ENCODE measurements at regions not wholly inside any gene's neighbourhood (a gene's known extent, or its start where the extent isn't known, plus 50 kb on each side); places are given as distances from the start of the nearest gene placed in this dataset.
"Not testable (repeated sequence)": the region's sequence is repeated elsewhere in the genome, so short reads cannot be mapped to it uniquely, and the experiment has no call there.

DNA sequence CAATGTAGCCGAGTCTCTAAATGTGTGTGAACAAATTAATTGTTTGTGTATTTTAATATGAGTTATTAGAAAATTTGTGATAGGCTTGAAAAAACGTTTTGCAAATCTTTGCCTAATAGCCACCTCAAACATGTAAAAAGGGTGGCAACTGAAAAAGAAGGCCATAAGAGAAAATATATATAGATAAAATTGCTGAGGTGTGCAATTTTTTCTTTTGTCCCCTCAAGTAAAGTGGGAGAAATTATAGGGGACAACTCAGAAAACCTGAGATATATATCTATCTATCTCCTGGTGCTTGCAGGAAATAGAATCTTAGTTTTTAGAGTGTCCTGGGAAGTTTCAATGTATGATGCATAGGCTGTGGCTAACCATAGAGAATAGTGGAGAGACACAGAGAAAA lies 201.4 kb upstream of the LRP1B start:
- DNase-seq: no peak

DNA sequence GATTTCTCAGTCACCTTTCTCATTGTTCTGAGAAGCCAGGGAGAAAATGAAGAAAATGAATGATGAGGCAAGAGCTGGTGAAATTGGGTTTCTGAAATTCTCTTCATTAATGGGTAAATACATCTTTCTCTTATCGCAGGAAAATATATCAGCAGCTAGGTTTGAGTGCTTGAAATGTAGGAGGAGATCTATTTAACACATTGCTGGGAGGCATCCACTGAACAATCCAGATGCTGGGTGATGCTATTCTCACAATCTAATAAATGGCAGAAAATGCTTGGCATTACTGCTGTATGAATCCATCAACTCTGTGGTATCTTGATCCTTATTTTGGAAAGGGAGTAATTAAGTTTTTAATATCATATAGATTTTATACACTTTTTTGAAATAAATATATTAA lies 199.6 kb upstream of the LRP1B start:
- no peak for DNase-seq

- DNase-seq: no peak
Measured at GRCh38 chr2:142325870-142326269, 195.1 kb upstream of the LRP1B start.

GRCh38 chr2:142323206-142323605 lies 192.4 kb upstream of the LRP1B start:
- no peak for DNase-seq

DNA sequence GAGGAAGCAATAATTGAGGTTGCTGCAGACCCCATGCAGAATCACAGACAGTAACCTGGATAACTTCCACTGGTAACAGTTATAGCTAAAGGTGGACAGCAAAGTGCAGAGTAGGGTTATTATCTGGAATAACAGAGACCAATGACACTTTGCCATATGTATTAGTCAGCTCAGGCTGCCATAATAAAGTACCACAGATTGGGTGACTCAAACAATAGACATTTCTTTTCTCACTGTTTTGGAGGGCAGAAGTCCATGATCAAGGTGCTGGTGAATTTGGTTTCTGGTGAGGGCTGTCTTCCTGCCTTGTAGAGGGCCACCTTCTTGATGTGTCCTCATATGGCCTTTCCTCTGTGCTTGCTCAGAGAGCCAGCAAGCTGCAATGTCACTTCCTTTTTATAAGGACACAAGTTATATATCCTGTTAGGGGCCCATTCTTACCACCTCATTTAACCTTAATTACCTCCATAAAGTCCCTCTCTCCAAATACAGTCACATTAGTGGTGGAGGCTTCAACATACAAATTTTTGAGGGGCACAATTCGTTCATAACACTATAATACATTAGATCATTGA lies 191.0 kb upstream of the LRP1B start:
- no peak for DNase-seq

DNA sequence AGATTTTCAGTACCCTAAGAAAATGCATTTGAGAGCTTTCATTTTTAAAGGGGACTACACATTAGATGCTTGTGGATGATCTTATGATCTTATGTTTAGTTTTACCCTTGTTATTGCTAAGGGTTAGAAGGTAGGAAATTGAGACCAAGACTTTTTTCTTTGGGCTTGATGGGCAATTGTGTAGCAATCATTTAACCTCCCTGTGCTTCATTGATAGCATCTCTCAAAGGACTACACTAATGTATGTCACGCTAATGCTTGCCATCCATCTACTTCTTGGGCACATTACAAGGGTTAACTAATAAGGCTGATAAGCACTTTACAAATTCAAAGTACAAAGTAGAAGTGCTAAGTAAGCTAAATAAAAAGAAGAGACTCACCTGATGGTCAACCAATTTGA lies 189.3 kb upstream of the LRP1B start:
- DNase-seq: no peak

- DNase-seq: no peak
Measured at GRCh38 chr2:142316049-142316448, 185.2 kb upstream of the LRP1B start.

- no peak for DNase-seq
Measured at GRCh38 chr2:142315346-142315745, 184.5 kb upstream of the LRP1B start.

- DNase-seq: no peak
Measured at GRCh38 chr2:142314164-142314563, 183.3 kb upstream of the LRP1B start.

- DNase-seq: no peak
Measured at GRCh38 chr2:142310530-142310929, 179.7 kb upstream of the LRP1B start.

GRCh38 chr2:142308744-142309143 lies 177.9 kb upstream of the LRP1B start:
- DNase-seq: no peak

DNA sequence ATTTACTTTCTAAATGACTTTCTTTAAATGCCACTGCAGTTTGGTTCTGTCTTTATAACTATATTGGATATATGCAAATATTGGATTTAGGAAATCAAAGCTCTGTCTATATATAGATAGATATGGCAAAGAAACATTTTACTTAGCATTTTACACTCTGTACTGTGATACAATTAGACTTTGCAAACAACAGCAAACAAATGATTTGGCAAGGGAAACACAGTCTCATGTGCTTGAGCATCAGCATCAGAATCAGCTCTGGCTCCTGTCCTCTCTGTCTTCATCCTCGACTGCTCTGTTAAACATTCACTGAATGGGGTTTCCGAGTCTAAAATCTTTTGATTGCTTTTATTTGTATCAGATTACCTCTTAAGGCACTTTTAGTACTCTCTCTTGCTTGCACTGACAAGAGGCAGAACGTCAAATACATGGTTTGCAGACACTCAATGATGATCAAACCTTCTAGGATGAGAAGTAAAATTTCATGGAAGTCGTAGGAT lies 176.8 kb upstream of the LRP1B start:
- DNase-seq: no peak

DNA sequence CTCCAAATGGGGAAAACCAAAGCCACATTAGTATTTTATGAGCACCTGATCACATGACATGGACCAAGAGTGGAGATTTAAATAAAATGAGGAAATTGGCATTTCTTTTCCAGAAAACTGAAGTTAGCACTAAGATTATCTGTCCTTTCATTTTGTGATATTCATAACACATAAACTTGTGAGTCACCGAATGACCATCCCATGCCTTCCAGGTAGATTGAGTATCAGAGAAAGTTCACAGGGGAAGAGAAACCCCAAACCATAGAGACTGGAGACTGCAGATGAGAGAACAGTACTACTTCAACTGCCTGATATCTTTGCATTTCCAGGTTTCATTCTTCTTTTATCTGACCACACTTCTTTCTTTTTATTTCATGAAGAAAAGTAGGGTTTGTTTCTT lies 176.3 kb upstream of the LRP1B start:
- no peak for DNase-seq

GRCh38 chr2:142306131-142306530 lies 175.3 kb upstream of the LRP1B start:
- no peak for DNase-seq

DNA sequence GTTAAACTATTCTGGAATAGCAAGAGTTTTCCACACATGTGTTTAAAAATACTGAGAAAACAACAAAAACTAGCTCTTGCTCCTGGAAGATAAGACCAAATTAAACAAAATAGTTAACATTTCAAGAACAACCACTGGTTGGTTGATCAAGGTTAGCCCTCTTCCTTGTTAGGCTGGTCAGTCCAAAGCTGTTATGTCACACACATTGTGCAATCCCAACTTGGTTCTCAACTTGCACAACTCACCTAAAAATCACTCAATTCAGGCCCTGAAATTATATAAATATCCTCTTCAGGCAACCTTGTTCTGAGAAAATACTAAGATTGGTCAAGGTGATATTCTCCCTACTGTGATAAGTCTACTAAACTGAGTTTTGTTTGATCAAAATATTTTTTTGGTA lies 169.7 kb upstream of the LRP1B start:
- no peak for DNase-seq

DNA sequence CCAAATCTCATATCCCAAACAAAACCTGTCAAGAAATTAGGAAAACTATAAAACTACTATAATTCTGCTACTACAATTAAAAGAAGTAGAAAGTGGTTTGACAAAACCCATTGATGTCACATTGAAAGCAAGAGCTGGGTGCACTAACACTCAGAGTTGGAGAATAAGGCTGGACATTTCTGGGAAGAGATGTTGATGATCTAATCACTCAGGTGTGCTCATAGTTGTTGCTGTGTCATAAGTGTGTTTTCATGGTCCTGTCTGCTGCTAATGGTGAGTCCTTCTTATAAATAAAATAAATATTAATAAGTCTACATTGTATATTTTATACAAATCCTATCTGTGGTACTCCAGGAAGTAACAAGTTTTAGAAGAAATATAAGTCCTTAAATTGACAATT lies 168.2 kb upstream of the LRP1B start:
- DNase-seq: no peak

DNA sequence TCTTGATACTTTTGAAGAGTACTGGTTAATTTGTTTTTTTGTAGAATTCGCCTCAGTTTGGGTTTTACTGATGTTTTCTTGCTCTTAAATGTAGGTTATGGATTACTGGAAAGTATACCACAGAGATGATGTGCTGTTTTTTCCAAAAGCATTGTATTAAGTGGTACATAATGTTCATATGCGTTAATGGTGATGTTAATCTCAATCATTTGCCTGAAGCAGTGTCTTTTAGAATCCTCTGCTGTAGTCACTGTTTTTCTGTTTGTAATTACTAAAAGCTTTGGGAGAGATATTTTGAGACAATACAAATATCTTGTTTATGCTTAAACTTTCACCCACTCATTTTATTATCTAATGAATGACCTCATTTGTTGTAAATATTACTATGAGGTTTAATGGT lies 163.4 kb upstream of the LRP1B start:
- DNase-seq: no peak

- no peak for DNase-seq
Measured at GRCh38 chr2:142291969-142292368, 161.2 kb upstream of the LRP1B start.

DNA sequence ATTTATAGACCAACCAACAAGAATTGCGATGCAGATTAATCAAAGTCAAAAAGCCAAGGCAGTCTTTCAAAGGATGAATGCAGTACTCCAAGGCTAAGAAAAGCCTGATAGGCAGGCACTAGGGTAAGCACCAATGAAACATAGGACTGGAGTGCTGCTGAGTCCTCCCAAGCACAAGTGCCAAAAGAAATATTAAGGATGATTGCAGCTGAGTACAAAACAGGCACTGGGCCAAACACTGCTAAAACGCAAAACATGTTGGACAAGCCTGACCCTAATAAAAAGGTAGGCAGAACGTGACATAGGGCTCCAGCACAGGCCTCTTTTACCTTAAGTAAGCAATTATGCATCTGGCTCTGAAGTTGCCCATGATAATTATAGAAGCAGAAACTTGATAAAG lies 160.1 kb upstream of the LRP1B start:
- no peak for DNase-seq

- DNase-seq: no peak
Measured at GRCh38 chr2:142286618-142287017, 155.8 kb upstream of the LRP1B start.

DNA sequence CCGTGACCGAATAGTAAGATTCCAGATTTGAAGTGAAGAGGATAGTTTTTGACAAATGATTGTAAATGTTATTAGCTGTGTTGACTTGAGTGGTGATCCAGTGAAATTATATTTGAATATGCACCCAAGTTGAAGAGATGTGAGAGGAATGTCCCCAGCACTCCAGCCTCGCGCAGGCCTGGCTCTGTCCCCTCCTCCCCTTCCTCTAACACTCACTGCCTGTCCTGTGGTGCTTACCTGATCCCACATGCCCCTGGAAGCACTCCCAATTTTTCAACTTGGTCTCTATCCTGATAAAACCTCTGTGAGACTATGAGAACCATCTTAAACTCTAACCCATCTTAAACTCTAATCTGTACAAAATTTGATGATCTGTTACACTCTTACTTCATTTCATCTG lies 154.7 kb upstream of the LRP1B start:
- no peak for DNase-seq

DNA sequence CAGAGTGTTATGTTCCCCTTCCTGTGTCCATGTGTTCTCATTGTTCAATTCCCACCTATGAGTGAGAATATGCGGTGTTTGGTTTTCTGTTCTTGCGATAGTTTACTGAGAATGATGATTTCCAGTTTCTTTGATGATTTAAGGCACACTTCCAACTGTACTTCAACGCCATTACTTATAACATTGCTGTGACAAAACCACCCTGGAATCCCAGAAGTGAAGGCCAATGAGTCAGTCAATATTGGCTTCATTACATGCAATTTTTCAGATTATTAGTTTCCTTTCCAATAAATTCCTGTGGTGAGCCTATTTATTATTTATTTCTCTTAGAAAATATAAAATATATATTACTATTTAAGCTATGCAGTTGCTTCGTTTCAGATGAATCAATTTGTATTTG lies 153.5 kb upstream of the LRP1B start:
- DNase-seq: not testable (repeated sequence)

DNA sequence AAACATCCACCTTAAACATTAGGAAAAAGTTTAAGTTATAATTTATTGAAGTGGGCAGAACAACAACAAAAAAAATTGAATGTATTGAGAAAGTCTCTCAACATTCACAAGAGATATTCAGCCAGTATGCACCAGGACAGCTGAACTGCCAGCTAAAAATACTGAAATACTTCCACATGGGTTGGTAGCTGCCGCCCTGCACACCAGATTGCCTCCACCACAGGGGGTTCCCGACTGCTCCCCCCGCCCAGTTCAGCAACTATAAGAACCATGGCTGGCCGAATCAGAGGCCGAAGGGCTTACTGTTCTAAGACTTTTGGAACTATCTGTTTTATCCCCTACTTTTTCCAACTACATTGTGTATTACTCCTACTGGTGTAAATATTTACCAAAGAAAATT lies 150.0 kb upstream of the LRP1B start:
- DNase-seq: no peak

DNA sequence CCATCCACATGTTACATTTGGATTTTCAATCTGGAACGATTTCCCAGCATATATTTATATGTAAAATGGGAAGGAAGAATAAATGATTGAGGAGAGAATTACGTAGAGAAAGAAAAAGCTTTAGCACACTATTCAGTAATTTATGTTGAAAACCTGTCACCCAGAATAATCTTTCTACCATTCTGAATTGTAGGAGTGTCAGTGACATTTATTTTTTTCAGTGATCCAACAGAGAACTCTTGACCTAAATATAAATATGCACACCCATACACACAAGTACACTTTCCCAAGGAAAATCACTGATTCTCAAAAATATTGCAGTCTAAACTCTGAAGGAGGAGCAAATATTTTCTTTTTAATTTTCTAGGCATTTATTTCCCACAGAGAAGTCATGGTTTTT lies 140.2 kb upstream of the LRP1B start:
- DNase-seq: no peak

All from nucleus accumbens (tissue), 56 donors.